ENCODE measurements at regions not wholly inside any gene's neighbourhood (a gene's known extent, or its start where the extent isn't known, plus 50 kb on each side); places are given as distances from the start of the nearest gene placed in this dataset.

DNA sequence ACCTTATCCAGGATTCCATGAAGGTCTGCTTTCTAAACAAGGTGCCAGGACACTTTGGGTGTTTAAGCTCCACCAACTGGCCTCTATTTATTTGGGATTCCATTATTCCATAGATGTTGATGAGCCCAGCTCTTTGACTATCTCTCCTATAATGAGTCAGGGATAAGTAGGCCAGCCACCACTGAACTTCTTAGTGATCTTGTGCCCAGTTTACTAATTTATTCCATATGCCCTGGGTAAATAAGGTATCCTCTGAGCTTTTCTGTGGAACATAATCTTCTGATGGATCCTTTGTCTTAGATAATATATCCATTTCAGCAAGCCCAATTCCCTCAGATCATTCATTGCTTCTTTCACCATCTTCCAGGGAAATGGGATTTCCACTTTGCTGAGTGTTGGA, 535.0 kb downstream of the FOXG1 start:
- TF ChIP-seq, protein P1, sequence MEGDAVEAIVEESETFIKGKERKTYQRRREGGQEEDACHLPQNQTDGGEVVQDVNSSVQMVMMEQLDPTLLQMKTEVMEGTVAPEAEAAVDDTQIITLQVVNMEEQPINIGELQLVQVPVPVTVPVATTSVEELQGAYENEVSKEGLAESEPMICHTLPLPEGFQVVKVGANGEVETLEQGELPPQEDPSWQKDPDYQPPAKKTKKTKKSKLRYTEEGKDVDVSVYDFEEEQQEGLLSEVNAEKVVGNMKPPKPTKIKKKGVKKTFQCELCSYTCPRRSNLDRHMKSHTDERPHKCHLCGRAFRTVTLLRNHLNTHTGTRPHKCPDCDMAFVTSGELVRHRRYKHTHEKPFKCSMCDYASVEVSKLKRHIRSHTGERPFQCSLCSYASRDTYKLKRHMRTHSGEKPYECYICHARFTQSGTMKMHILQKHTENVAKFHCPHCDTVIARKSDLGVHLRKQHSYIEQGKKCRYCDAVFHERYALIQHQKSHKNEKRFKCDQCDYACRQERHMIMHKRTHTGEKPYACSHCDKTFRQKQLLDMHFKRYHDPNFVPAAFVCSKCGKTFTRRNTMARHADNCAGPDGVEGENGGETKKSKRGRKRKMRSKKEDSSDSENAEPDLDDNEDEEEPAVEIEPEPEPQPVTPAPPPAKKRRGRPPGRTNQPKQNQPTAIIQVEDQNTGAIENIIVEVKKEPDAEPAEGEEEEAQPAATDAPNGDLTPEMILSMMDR (IDR thresholded peaks at IDR 0.05; ENCODE audit: borderline replicate concordance, extremely low read depth, insufficient read depth) = no peak
- no peaks in the 10 kb centered on the region for H3K27me3 ChIP-seq (ENCODE audit: control insufficient read depth, insufficient read depth, low read length)
- H3K9me3 ChIP-seq (ENCODE audit: control insufficient read depth in 2 of 3, insufficient read depth in 1 of 3, low read length in 3 of 3) = no peaks in the 10 kb centered on the region
- H3K27ac ChIP-seq (ENCODE audit: low read depth in 2 of 2, low read length in 2 of 2) = no peak overlapping the region
- H3K36me3 ChIP-seq (ENCODE audit: control insufficient read depth in 2 of 3, insufficient read depth in 3 of 3, low read length in 3 of 3) = no peaks in the 10 kb centered on the region
- no peak overlapping the region for H3K9ac ChIP-seq (ENCODE audit: low read length in 3 of 3)
- intact Hi-C loops (cut with DNase I) = no loop called here
- no peak overlapping the region for H3K4me3 ChIP-seq (ENCODE audit: low read length in 3 of 3)
- H3K4me1 ChIP-seq (ENCODE audit: control insufficient read depth in 2 of 3, insufficient read depth in 2 of 3, low read depth in 1 of 3, low read length in 3 of 3) = no peaks in the 10 kb centered on the region
- DNase-seq (no peak), FAIRE-seq (no peak)

DNA sequence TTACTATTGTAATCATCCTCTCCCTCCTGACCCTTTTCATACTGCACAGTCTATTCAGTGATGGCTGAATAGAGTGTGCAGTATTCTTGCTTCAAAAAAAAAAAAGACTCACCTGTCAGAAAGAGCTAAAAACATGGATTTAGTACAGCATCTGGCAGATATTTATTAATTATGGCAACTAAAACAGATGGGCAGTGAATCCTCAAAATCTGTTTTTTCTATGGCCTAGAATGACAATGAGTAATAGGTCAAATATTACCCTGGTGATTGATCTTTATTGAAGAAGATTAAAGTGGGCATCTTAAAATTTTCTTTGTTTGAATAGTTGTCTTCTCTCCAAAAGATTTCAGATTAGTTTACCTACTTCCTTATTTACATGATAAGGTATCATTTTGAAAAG, 543.6 kb downstream of the FOXG1 start:
- Histone ChIP-seq H3K27ac (ENCODE audit: low read depth in 2 of 2, low read length in 2 of 2) (no peak overlapping the region), H3K36me3 (ENCODE audit: control insufficient read depth in 2 of 3, insufficient read depth in 3 of 3, low read length in 3 of 3) (no peaks in the 10 kb centered on the region), H3K27me3 (ENCODE audit: control insufficient read depth, insufficient read depth, low read length) (no peaks in the 10 kb centered on the region), H3K4me3 (ENCODE audit: low read length in 3 of 3) (no peak overlapping the region), H3K4me1 (ENCODE audit: control insufficient read depth in 2 of 3, insufficient read depth in 2 of 3, low read depth in 1 of 3, low read length in 3 of 3) (no peaks in the 10 kb centered on the region), H3K9ac (ENCODE audit: low read length in 3 of 3) (no peak overlapping the region), H3K9me3 (ENCODE audit: control insufficient read depth in 2 of 3, insufficient read depth in 1 of 3, low read length in 3 of 3) (peaks cover 0 to 2% (median 0%) of the 10 kb centered on the region in 3 donors)
- DNase-seq (no peak), FAIRE-seq (no peak)
- TF ChIP-seq, protein P1 (IDR thresholded peaks at IDR 0.05; ENCODE audit: borderline replicate concordance, extremely low read depth, insufficient read depth) = no peak
- intact Hi-C loops (cut with DNase I) = no loop called here

DNA sequence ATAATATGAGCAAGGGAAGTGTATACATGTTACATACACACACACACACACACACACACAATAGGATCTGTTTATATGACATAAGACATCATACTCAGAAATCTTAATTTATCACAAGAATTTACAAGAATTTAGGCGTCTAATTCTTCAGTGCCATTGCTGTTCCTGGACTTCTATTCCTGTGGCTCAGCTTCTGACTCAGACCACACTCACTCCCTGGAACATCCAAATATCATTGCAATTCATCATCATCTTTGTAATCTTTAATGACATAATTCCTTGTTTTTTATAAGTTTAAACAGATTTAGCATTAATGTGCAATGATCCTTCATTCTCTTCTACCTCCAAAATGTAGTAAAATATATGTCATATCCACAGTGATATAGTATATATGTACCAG, 544.2 kb downstream of the FOXG1 start:
- Histone ChIP-seq H3K4me3 (ENCODE audit: low read length in 3 of 3) (no peak overlapping the region), H3K36me3 (ENCODE audit: control insufficient read depth in 2 of 3, insufficient read depth in 3 of 3, low read length in 3 of 3) (no peaks in the 10 kb centered on the region), H3K9ac (ENCODE audit: low read length in 3 of 3) (no peak overlapping the region), H3K27me3 (ENCODE audit: control insufficient read depth, insufficient read depth, low read length) (no peaks in the 10 kb centered on the region), H3K4me1 (ENCODE audit: control insufficient read depth in 2 of 3, insufficient read depth in 2 of 3, low read depth in 1 of 3, low read length in 3 of 3) (no peaks in the 10 kb centered on the region), H3K9me3 (ENCODE audit: control insufficient read depth in 2 of 3, insufficient read depth in 1 of 3, low read length in 3 of 3) (peaks cover 0 to 2% (median 0%) of the 10 kb centered on the region in 3 donors), H3K27ac (ENCODE audit: low read depth in 2 of 2, low read length in 2 of 2) (no peak overlapping the region)
- FAIRE-seq (no peak), DNase-seq (no peak)
- TF ChIP-seq, protein P1 (IDR thresholded peaks at IDR 0.05; ENCODE audit: borderline replicate concordance, extremely low read depth, insufficient read depth) = no peak
- intact Hi-C loops (cut with DNase I) = no loop called here

DNA sequence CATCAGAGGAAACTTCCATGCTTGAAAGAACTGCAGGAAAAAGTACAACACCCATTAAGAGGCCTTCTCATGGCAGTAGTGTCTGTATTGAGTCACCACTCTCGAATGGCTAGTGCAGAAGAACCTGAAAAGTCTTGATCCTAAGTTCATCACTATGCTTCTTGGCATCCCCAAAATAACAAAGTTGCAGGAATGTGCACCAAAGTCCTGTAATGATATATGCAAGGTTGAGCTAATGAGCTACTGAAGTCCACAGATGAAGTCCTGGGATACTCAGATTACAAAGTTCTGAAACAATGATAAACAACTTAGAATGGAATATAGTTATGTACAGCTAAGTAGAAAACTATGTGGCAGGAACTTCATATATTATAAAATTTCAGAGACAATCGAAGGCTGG, 545.4 kb downstream of the FOXG1 start:
- no peak overlapping the region for H3K27ac ChIP-seq (ENCODE audit: low read depth in 2 of 2, low read length in 2 of 2)
- no peak for DNase-seq
- intact Hi-C loops (cut with DNase I) = no loop called here
- no peak for FAIRE-seq
- no peak overlapping the region for H3K4me3 ChIP-seq (ENCODE audit: low read length in 3 of 3)
- H3K27me3 ChIP-seq (ENCODE audit: control insufficient read depth, insufficient read depth, low read length) = no peaks in the 10 kb centered on the region
- H3K4me1 ChIP-seq (ENCODE audit: control insufficient read depth in 2 of 3, insufficient read depth in 2 of 3, low read depth in 1 of 3, low read length in 3 of 3) = no peaks in the 10 kb centered on the region
- TF ChIP-seq, protein P1 (IDR thresholded peaks at IDR 0.05; ENCODE audit: borderline replicate concordance, extremely low read depth, insufficient read depth) = no peak
- H3K36me3 ChIP-seq (ENCODE audit: control insufficient read depth in 2 of 3, insufficient read depth in 3 of 3, low read length in 3 of 3) = no peaks in the 10 kb centered on the region
- no peak overlapping the region for H3K9ac ChIP-seq (ENCODE audit: low read length in 3 of 3)
- peaks cover 0 to 2% (median 0%) of the 10 kb centered on the region in 3 donors for H3K9me3 ChIP-seq (ENCODE audit: control insufficient read depth in 2 of 3, insufficient read depth in 1 of 3, low read length in 3 of 3)
